HUDEP-2 (cell line): ENCODE measurements at regions not wholly inside any gene's neighbourhood (a gene's known extent, or its start where the extent isn't known, plus 50 kb on each side); places are given as distances from the start of the nearest gene placed in this dataset.
"Not testable (repeated sequence)": the region's sequence is repeated elsewhere in the genome, so short reads cannot be mapped to it uniquely, and the experiment has no call there.

Experiments used
- DNase-seq, 76 experiments: peaks; one replicate each; lab custom pipeline; 2025; ENCODE audit not compliant: unreplicated experiment in 76 of 76; lab: John Stamatoyannopoulos, UW

DNA sequence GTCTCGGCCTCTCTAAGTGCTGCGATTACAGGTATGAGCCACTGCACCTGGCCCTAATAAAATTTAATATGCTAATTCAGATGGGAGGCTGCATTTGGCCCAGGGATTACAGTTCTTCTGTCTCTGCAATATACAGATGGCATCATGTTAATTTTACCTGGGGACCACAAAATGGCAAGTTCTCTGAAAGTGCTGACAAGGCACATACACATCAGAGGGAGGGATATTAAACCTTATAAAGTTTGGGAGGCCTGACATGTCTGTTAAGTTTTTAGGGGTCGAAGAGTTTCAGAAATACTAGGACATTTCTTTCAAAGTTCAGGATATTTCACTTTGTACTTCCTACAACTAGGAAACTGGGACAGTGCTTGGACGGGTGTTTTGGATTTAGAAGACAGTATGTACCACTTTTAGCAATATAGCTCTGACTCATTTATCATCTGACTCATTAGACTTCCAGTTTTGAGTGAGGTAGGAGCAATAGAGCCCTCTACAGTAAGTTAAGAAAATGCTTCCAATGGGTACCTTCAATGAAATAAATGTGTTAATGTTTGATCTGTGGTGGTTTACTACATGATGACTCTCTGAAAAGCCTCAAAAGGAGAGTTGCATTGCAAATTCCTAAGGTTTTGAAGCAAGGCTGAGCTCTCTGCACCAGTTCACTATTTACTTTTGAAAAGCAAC is 981.0 kb upstream of the HS3ST1 start:
- peak in 1 of 76 experiments; percentile 8 for DNase-seq

DNA sequence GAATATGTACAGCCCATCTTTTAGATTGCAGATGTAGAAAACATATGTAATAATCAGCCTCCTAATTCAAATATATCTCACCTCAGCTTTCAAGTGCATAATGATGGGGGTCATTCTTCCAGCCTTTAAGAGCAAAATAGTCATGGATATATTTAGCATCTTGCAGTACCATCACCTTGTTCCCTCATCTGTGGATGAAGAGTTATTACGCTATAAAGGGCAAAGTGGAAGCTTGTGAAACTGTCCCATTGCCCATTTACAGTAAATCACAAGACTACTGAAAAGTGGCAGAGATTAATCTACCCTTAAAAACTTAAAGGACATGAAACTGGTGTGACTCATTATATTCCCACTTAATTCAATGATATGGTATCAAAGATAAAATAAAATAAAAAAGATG is 979.7 kb upstream of the HS3ST1 start:
- DNase-seq, result no peak

DNA sequence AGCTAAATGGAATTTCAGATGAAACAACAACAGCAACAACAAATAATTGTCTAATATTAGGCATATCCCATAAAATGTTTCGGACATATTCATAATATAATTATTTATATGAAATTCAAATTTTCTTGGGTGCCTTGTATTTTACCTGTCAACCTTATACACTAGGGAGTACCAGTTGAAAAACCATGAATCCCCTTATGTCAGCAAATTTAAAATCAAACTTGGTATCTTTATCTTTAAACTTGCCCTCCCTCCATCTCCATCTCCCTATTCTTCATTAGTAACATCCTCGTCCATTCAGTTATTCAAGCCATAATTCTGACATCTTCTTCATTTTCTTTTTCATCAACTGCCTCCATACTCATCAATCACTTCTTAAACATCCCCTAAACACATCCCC is 974.5 kb upstream of the HS3ST1 start:
- no peak for DNase-seq

DNA sequence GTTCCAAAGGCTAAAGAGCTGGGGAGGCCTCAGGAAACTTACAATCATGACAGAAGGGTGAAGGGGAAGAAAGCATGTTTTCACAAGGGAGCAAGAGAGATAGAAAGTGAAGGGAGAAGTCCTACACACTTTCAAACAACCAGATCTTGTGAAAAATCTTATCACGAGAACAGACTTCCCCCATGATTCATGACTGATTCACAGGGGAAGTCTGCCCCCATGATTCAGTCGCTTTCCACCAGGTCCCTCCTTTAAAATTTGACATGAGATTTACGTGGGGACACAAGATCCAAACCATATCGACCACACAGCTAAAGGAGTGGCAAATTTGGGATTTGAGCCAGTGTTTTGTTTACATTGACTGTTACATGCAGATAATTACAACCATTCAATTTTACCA is 971.1 kb upstream of the HS3ST1 start:
- peak in 4 of 76 experiments; percentile 6 to 45 (median 17) for DNase-seq

DNA sequence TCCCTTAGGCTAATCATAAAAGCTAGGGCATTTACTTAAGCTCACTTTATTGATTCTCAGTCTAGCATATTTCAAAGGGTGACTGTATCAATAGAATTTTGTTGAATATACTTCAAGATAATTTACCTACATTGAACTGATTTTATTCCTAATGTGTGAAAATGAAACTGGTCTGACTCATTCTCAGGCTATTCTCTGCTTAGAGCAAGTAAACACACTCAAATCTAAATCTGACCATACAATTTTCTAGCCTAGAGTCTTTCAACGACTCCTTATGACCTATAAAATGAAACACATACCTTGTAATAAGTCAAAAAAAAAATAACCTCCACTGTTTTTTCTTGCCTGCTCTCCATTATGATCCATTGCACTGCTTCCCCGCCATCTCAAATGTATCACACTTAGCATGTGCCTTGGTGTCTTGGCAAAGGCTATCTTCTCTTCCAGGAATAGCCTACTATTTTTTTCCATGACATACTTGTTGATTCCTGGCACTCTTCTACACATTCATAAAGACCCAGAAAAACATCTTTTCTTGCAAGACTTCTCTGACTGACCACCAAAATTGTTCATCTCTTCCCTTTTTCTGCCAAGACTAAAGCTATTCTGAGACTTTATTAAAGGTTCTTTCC is 965.1 kb upstream of the HS3ST1 start:
- no peak for DNase-seq

DNA sequence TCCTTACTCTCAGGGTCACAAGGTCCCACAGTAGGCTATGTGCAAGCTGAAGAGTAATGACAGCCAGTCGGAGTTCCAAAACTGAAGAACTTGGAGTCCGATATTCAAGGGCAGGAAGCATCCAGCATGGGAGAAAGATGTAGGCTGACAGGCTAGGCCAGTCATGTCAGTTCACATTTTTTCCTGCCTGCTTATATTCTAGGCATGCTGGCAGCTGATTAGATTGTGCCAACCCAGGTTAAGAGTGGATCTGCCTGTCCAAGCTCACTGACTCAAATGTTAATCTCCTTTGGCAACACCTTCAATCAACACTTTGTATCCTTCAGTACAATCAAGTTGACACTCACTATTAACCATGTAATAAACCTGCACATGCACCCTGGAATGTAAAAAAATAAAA is 960.9 kb upstream of the HS3ST1 start:
- DNase-seq, result peak in 1 of 76 experiments; percentile 17

DNA sequence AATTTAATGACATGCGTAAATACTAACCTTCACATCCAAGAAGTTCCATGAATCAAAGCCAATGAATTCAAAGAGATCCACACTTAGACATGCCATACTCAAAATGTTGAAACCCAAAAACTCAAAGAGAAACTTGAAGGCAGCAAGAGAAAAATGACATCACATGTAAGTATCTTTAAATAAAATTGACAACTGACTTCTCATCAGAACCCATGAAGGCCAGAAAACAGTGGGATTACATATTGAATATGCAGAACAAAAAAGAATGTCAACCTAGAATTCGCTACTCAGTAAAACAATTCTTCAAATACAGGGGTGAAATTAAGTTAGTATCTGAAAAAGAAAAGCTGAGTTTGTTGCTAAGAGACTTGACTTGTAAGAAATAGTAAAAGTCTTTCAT is 953.9 kb upstream of the HS3ST1 start:
- DNase-seq, result no peak

DNA sequence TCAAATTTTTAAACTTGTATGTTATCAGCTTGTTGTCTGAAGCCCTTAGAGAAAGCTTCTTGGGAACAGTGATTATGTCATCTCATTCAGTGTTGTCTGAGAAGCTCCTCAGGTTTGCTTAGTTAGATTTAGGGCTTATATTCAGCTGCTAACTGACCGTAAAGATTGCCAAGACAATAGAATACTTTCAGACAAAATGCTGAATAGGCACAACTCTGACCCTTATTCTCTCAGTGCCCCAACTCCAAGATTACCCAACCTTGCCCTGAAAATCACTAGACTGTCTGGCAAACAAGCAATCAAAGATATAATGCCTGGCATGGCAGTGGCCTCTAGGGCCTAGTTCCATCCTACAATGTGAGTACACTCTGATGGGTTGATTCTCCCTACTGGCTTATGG is 950.5 kb upstream of the HS3ST1 start:
- DNase-seq, result no peak

DNA sequence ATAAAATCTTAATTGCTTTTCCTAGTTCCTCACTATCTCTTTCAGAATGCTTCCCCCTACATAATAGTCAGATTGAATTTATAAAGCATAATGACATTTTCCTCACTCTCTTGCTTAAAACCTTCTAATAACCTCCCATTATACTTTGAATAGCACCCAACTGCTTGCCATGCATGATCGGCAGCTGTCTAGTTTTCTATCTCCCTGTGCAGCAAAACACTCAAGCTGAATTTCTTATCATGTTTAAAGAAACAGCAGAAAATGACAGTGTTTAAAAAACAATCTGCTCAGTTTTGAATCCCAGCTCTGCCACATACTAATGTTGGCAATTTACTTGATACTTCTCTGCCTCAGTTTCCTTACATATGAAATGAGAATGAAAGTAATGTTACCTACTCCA is 947.1 kb upstream of the HS3ST1 start:
- no peak for DNase-seq

DNA sequence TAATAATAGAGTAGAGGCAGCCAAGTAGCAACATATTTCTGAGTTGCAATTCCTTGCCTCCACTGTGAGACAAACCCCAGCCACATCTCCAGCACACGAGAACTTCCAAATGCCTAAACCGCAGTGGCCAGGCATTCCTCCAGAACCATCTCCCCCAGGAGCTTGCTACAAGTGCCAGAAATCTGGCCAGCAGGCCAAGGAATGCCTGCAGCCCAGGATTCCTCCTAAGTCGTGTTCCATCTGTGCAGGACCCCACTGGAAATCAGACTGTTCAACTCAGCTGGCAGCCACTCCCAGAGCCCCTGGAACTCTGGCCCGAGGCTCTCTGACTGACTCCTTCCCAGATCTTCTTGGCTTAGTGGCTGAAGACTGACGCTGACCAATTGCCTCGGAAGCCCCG is 937.2 kb upstream of the HS3ST1 start:
- DNase-seq, result not testable (repeated sequence)

DNA sequence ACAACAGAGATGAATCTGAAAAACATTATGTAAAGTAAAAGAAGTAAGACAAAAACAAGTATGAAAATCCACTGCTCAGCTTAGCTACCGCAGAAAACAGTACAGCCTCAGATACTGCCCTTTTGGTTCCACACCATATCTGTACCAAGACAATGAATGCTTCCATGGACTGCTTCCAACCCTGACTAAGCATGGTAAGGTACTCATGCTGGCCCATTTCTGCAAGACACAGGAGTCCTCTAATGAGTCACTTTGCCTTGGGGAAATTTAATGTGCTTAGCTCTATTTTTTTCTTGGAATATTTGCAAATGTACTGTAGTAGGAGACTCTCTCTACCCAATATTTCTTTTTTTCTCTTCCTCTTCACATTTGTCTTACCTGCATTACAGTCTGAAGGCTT is 931.7 kb upstream of the HS3ST1 start:
- DNase-seq, result no peak

DNA sequence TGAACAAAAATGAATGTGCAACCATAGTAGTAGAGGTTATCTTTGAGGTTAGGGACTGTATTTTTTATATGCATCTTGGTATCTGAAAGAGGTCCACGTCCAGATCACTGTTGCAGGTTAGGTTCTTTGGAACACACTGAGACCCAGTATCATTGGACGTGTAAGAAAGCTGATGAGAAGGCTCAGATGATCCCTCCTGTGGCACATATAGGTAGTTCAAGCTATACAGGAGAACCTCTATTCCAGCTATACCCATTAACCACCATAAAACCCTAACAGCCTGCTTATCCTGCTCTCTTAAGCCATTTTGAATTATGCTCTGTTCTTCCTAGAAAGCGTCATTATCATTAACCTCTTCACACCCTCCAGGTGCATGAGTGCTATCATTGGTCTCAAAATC is 930.7 kb upstream of the HS3ST1 start:
- DNase-seq, result no peak

DNA sequence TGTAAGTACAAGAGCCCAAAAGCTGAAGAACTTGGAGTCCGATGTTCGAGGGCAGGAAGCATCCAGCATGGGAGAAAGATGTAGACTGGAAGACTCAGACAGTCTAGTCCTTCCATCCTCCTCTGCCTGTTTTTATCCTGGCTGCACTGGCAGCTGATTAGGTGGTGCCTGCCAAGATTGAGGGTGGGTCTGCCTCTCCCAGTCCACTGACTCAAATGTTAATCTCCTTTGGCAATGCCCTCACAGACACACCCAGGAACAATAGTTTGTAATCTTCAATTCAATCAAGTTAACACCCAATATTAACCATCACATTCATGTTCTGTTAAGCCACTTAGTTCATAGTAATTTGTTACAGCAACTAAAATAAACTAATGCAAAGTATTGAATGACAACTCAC is 904.4 kb upstream of the HS3ST1 start:
- not testable (repeated sequence) for DNase-seq

DNA sequence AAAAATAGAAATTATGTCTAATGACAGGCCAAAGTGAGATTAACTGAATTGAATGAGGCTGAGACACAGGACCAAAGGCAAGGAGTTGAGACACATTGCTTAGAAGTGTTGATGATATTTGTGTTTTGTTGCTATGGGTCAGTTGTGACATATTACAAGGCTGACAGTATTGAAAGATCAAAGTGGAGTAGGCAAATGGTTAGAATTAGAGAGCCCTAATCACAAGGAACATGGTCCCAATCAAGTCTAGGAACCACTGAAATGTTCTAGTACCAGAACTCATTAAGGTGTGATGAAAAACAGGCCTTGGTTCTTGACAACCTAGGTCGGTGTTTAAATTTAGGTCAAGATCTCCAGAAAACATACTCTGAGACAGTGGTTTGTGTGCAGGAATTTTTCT is 896.3 kb upstream of the HS3ST1 start:
- DNase-seq, result no peak

DNA sequence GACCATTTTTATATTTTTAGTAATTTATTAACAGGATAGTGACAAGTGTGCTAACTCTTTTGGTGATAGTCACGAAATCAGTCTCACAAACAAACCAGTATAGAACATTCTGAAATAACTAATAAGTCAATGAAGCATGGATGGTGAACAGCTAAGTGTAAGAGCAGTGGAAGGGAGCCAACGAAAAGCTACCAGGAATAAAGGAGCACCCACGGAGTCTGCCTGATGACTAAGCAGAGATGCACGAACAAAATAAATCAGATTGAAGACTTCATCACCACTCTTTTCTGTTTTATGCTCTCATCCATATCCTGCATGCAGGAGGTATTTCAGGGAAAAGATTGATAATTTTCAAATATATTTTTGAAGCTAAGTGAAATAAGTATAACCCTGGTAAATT is 891.1 kb upstream of the HS3ST1 start:
- no peak for DNase-seq

DNA sequence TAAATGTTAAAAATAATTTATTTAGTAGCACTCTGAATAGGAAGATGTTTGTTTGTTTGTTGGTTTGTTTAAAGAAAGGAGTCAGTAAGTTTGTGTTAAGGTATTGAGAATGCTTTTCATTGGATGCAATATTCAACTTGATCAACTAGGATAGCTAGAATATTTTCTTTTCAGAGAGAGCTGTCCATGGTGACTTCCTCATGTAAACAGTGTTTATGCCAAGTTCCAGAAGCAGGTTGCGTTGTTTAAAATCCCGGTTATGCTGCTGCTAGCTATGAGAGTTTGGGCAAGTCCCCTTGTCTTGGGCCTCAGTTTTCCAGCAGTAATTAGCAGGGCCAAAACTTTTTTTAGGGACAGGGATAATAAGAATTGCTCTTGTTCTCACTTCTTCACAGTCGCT is 876.2 kb upstream of the HS3ST1 start:
- no peak for DNase-seq

DNA sequence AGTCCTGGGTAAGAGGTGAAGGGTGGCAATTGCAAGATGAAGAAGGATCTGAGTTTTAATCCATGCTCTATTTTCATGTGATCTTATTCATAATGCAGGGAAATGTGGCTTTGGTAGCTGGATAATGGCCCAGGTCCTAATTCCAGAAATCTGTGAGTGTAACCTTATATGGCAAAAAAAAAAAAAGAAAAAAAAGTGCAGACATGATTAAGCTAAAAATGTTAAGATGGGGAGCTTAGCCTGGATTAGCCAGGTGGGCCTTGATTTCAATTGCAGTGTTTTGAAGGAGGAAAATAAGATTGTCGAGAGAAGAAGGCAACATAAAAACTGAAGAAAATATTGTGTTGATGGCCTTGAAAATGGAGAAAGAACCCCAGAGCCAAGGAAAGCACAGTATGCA is 867.7 kb upstream of the HS3ST1 start:
- DNase-seq, result no peak

DNA sequence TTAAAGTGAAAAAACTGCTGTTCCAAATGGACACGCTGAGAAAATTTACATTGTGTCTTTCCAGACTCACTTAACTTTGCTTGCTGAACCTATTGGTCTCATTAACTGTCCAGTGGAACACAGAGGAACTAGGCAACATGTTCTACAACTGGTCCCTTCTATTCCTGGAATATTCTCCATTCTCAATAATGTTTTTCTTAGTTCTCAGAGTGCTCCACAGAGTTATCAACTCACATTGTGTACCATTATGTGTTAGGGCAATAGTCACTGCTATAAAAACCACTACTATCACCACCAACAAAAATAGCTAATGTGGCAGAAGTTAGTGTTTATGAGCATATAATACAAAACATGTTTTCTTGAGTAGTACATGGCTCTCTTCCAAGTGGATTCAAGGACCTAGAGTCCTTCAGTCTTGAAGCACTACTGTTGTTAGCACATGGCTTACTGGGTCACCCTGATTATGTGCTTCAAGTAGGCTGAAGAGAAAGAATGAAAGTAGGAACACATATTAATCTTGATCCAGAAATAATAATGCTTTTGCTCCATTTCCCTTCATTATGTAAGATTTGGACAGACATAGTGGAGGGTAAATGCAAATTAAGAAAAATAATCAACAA is 865.3 kb upstream of the HS3ST1 start:
- DNase-seq, result no peak

DNA sequence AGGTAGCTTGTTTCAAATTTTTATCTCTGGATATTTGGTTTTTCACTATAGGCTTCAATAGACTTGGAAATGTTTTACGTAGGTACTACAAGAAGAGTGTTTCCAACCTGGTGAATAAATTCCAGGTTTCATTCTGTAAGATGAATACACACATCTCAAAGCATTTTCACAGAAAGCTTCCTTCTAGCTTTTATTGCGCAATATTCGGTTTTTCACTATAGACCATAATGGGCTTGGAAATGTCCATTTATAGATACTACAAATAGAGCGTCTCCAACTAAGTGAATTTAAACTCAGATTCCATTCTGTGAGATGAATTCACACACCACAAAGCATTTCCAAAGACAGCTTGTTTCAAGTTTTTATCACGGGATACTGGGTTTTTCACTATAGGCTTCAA is 857.7 kb upstream of the HS3ST1 start:
- DNase-seq, result no peak

DNA sequence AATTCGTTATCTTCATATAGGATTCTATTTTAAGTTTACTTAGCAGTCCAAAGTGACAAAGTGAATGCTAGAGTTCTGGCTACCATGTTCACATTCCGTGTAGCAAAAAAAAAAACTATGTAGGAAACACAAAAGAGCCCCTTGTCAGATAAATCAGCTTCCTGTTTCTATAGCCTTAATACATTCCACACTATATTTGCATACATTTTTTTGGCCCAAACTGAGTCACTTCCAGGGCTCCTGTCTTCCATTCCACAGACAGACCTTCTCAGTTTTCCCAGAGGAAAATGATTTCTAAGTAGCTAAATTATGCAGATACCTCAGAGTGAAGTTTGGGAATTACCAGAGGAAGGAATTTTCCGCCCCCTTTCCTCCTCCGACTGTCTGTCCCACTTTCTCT is 841.9 kb upstream of the HS3ST1 start:
- DNase-seq, result no peak

DNA sequence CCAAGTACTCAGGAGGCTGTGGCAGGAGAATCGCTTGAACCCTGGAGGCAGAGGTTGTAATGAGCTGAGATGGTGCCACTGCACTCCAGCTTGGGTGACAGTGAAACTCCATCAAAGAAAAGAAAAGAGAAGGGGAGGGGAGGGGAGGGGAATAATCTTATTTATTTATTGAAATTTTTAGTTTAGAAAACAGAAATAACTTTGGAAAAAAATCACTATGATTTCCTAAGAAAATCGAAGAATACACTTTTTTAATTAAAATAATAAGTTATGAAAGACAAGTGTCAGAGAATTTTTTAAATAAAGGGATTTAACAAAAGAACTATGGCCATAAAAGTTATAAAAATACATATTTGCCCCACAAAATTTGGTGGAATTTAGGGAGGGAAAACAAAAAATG is 836.9 kb upstream of the HS3ST1 start:
- DNase-seq, result no peak

DNA sequence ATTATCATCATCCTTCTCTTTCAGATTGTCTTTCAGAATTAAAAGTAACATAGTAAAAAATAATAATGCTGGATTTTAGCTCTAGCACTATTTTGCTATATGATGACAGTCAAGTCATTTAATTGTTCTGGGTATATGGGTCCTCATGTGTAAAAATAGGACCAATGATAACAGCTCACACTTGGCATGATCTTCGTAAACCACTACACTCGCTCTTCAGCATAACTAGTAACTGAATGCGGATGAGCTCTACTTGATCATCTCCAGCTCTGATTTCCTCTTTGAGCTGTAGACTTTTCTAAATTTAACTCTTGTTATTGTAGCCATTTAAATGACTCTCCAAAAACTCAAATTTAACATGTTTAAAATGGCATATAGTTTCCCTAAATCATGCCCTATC is 831.8 kb upstream of the HS3ST1 start:
- DNase-seq, result no peak
